ENCODE measurements at regions not wholly inside any gene's neighbourhood (a gene's known extent, or its start where the extent isn't known, plus 50 kb on each side); places are given as distances from the start of the nearest gene placed in this dataset.

DNA sequence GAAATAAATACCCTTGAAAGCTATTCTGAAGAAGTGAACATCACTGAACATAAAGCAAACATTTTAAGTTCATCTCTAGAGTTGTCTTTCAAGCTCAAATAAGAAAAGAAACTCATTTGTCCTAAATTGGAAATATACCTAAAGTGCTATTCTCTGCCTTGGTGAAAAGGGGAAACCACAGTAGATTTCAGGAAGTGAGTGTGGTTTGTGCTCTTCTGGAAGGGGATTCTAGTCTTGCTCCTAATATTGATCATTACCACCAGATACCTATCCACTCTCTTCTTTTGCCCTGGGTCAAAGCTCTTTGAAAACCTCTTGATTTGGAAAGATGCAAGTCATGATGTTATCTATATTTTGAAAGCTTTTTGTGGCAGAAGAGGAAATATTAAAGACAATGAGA, 798.1 kb downstream of the ADGRL2 start:
- dilution Hi-C loops (cut with HindIII; ENCODE audit: low sequenced_read_pairs, unreplicated experiment) (no loop called here), intact Hi-C loops (cut with micrococcal nuclease) (no loop called here), in situ Hi-C loops (cut with MboI; ENCODE audit: low sequenced_read_pairs) (no loop called here)
- Histone ChIP-seq H3K23ac (ENCODE audit: low read depth, low read length) (no peak overlapping the region), H3K27me3 (ENCODE audit: control insufficient read depth, insufficient read depth, low read length) (no peaks in the 10 kb centered on the region), H3K27ac (ENCODE audit: insufficient read depth, low read length) (no peak overlapping the region), H3K9ac (ENCODE audit: low read depth, low read length) (no peak overlapping the region), H2BK5ac (ENCODE audit: low read depth, low read length, poor library complexity, severe bottlenecking) (no peak overlapping the region), H3K4me3 (ENCODE audit: insufficient read depth, low read depth, low read length) (no peak overlapping the region), H3K14ac (replicated peaks; ENCODE audit: low read depth, low read length) (no peak overlapping the region), H3K36me3 (ENCODE audit: control insufficient read depth, insufficient read depth, low read length) (no peaks in the 10 kb centered on the region), H3K9me3 (ENCODE audit: control insufficient read depth, insufficient read depth, low read length) (peaks cover 2% of the 10 kb centered on the region; the same call in 1 of the 2 replicates), H3K4me1 (ENCODE audit: control insufficient read depth, insufficient read depth, low read length) (no peaks in the 10 kb centered on the region), H3K79me1 (ENCODE audit: low read depth in 1 of 2, low read length in 2 of 2) (no peaks in the 10 kb centered on the region), H3K9me1 (ENCODE audit: insufficient read depth, low read length) (no peaks in the 10 kb centered on the region), H4K8ac (ENCODE audit: low read depth in 2 of 2, low read length in 2 of 2) (no peak overlapping the region), H2BK120ac (ENCODE audit: low read depth, low read length) (no peak overlapping the region), H3K56ac (ENCODE audit: extremely low read depth, insufficient read depth, low read length) (no peak overlapping the region), H4K5ac (ENCODE audit: low read depth, low read length) (no peak overlapping the region), H3K18ac (ENCODE audit: low read depth, low read length) (no peak overlapping the region), H3K4ac (ENCODE audit: low read depth, low read length) (no peak overlapping the region), H4K91ac (ENCODE audit: insufficient read depth, low read depth, low read length) (no peak overlapping the region), H2BK15ac (ENCODE audit: low read depth, low read length) (no peak overlapping the region), H4K20me1 (ENCODE audit: insufficient read depth, low read length) (no peaks in the 10 kb centered on the region), H2AFZ (replicated peaks; ENCODE audit: low read length, poor library complexity) (no peak overlapping the region), H2BK20ac (ENCODE audit: low read depth, low read length) (no peak overlapping the region), H2AK9ac (replicated peaks; ENCODE audit: low read depth, low read length, poor library complexity) (no peak overlapping the region), H3K4me2 (ENCODE audit: low read depth, low read length) (no peak overlapping the region), H2AK5ac (ENCODE audit: low read depth, low read length) (no peak overlapping the region)
- ATAC-seq (ENCODE audit: low read depth), result no peak
- ChIA-PET POLR2A (ENCODE audit: unreplicated experiment) (no interaction called here), CTCF (no interaction called here)
- TF ChIP-seq MXI1 (IDR thresholded peaks at IDR 0.05; ENCODE audit: borderline replicate concordance, low read depth, low read length) (no peak), MAZ (IDR thresholded peaks at IDR 0.05; ENCODE audit: borderline replicate concordance, low read depth, low read length) (no peak), CEBPB (IDR thresholded peaks at IDR 0.05; ENCODE audit: low read depth, low read length) (no peak), POLR2A (IDR thresholded peaks at IDR 0.05; ENCODE audit: low read depth, low read length) (no peak), RAD21 (IDR thresholded peaks at IDR 0.05; ENCODE audit: low read length) (no peak), SMC3 (IDR thresholded peaks at IDR 0.05; ENCODE audit: low read depth, low read length) (no peak), NFE2L2 (IDR thresholded peaks at IDR 0.05; ENCODE audit: low read depth, low read length) (no peak), RFX5 (IDR thresholded peaks at IDR 0.05; ENCODE audit: low read depth, low read length) (no peak), BHLHE40 (IDR thresholded peaks at IDR 0.05; ENCODE audit: low read depth, low read length) (no peak)
- TF ChIP-seq, protein P1, sequence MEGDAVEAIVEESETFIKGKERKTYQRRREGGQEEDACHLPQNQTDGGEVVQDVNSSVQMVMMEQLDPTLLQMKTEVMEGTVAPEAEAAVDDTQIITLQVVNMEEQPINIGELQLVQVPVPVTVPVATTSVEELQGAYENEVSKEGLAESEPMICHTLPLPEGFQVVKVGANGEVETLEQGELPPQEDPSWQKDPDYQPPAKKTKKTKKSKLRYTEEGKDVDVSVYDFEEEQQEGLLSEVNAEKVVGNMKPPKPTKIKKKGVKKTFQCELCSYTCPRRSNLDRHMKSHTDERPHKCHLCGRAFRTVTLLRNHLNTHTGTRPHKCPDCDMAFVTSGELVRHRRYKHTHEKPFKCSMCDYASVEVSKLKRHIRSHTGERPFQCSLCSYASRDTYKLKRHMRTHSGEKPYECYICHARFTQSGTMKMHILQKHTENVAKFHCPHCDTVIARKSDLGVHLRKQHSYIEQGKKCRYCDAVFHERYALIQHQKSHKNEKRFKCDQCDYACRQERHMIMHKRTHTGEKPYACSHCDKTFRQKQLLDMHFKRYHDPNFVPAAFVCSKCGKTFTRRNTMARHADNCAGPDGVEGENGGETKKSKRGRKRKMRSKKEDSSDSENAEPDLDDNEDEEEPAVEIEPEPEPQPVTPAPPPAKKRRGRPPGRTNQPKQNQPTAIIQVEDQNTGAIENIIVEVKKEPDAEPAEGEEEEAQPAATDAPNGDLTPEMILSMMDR (conservative IDR thresholded peaks at IDR 0.05; ENCODE audit: low read depth, low read length), result no peak
- TF ChIP-seq, protein P2, sequence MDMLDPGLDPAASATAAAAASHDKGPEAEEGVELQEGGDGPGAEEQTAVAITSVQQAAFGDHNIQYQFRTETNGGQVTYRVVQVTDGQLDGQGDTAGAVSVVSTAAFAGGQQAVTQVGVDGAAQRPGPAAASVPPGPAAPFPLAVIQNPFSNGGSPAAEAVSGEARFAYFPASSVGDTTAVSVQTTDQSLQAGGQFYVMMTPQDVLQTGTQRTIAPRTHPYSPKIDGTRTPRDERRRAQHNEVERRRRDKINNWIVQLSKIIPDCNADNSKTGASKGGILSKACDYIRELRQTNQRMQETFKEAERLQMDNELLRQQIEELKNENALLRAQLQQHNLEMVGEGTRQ (IDR thresholded peaks at IDR 0.05; ENCODE audit: low read depth, low read length), result no peak
- TF ChIP-seq, protein P3, sequence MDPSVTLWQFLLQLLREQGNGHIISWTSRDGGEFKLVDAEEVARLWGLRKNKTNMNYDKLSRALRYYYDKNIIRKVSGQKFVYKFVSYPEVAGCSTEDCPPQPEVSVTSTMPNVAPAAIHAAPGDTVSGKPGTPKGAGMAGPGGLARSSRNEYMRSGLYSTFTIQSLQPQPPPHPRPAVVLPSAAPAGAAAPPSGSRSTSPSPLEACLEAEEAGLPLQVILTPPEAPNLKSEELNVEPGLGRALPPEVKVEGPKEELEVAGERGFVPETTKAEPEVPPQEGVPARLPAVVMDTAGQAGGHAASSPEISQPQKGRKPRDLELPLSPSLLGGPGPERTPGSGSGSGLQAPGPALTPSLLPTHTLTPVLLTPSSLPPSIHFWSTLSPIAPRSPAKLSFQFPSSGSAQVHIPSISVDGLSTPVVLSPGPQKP (IDR thresholded peaks at IDR 0.05; ENCODE audit: borderline replicate concordance, low read depth, low read length), result no peak
- BruUV-seq (replicated peaks), result no TSS peak
- DNase-seq, result no peak
